Activated naive CD8-positive, alpha-beta T cell (primary cell): ENCODE measurements at regions not wholly inside any gene's neighbourhood (a gene's known extent, or its start where the extent isn't known, plus 50 kb on each side); places are given as distances from the start of the nearest gene placed in this dataset.

Experiments used
- H3K27ac Mint-ChIP-seq: one replicate; pipeline ENCODE4 v1.8.0; 2021; ENCODE audit warnings: mixed read lengths
- H3K27me3 Mint-ChIP-seq: one replicate; pipeline ENCODE4 v1.8.0; 2021; ENCODE audit warnings: mixed read lengths
- H3K36me3 Mint-ChIP-seq: one replicate; pipeline ENCODE4 v1.8.0; 2021; ENCODE audit warnings: mixed read lengths
- H3K4me1 Mint-ChIP-seq: one replicate; pipeline ENCODE4 v1.8.0; 2021; ENCODE audit warnings: low read depth, mixed read lengths
- H3K4me3 Mint-ChIP-seq: one replicate; pipeline ENCODE4 v1.8.0; 2021; ENCODE audit warnings: mild to moderate bottlenecking, mixed read lengths
- H3K9me3 Mint-ChIP-seq: one replicate; pipeline ENCODE4 v1.8.0; 2021; ENCODE audit warnings: low read depth, mixed read lengths

- H3K9me3 Mint-ChIP-seq: no peaks in the 10 kb centered on the region
- H3K27ac Mint-ChIP-seq: no peak overlapping the region
- no peak overlapping the region for H3K4me3 Mint-ChIP-seq
- peaks cover 25% of the 10 kb centered on the region for H3K4me1 Mint-ChIP-seq
- no peaks in the 10 kb centered on the region for H3K36me3 Mint-ChIP-seq
- no peaks in the 10 kb centered on the region for H3K27me3 Mint-ChIP-seq
These were observed 68.4 kb upstream of the RAP2B start for GRCh38 chr3:153093629-153094028.

- H3K4me1 Mint-ChIP-seq: peaks cover 25% of the 10 kb centered on the region
- no peak overlapping the region for H3K27ac Mint-ChIP-seq
- no peak overlapping the region for H3K4me3 Mint-ChIP-seq
- H3K36me3 Mint-ChIP-seq: no peaks in the 10 kb centered on the region
- no peaks in the 10 kb centered on the region for H3K9me3 Mint-ChIP-seq
- no peaks in the 10 kb centered on the region for H3K27me3 Mint-ChIP-seq
These were observed 67.6 kb upstream of the RAP2B start for GRCh38 chr3:153094386-153094785.

GRCh38 chr3:153095441-153095840, 66.6 kb upstream of the RAP2B start:
- no peaks in the 10 kb centered on the region for H3K9me3 Mint-ChIP-seq
- H3K4me1 Mint-ChIP-seq: peaks cover 25% of the 10 kb centered on the region
- H3K27ac Mint-ChIP-seq: no peak overlapping the region
- no peaks in the 10 kb centered on the region for H3K36me3 Mint-ChIP-seq
- no peaks in the 10 kb centered on the region for H3K27me3 Mint-ChIP-seq
- H3K4me3 Mint-ChIP-seq: no peak overlapping the region

DNA sequence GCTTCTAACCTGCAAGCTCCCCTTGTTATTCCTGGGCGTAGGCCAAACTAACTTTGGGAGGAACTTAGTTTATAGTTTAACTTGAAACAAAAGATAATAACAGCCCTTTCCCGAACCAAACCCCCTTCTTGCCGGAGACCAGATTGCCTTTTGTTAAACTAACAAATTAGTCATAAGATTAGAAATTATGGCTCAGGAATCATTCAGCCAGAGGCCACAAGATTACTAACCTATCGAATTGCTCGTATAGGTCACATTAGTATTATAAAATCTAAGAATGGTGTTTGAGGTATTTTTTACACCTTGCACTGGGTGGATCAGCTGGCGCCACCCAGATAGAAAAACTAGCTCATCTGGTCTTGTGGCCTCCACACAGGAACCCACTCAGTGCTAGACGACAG, 65.3 kb upstream of the RAP2B start:
- Mint-ChIP-seq H3K4me3 (no peak overlapping the region), H3K4me1 (peaks cover 13% of the 10 kb centered on the region), H3K27me3 (no peaks in the 10 kb centered on the region), H3K9me3 (no peaks in the 10 kb centered on the region), H3K36me3 (no peaks in the 10 kb centered on the region), H3K27ac (no peak overlapping the region)

DNA sequence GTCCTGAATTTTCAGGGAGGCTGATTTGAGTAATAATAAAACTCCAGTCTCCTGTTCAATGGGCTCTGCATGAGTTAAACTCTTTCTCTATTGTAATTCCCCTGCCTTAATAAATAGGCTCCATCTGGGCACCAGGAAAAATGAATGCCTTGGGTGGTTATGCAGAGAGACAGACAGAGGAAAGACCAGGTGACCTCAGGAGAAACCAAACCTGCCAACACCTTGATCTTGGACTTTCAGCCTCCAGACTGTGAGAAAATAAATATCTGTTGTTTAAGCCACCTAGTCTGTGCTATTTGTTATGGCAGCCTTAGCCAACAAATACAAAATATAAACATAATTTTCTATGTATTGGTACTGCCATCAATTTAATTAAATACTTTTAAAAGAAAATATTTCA, 64.8 kb upstream of the RAP2B start:
- Mint-ChIP-seq H3K27ac (no peak overlapping the region), H3K36me3 (no peaks in the 10 kb centered on the region), H3K4me1 (peaks cover 9% of the 10 kb centered on the region), H3K9me3 (no peaks in the 10 kb centered on the region), H3K27me3 (no peaks in the 10 kb centered on the region), H3K4me3 (no peak overlapping the region)

DNA sequence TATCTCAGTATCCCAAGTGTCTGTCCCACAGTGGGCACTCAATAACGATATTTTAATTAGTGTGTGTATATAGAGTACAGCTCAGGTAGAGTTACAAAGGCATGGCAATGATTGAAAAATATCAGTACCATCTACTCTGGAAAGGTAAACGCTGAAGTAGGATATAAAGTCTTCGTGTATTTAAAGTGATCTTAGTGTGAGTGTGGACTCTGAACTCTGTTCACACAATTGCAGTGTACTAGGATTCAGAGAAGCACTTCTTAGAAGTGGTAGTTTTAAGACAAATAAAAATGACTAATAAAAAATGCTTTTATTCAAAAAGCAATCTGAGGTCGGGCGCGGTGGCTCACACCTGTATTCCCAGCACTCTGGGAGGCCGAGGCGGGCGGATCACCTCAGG, 62.9 kb upstream of the RAP2B start:
- Mint-ChIP-seq H3K27me3 (no peaks in the 10 kb centered on the region), H3K27ac (no peak overlapping the region), H3K9me3 (no peaks in the 10 kb centered on the region), H3K4me1 (peaks cover 1% of the 10 kb centered on the region), H3K4me3 (no peak overlapping the region), H3K36me3 (no peaks in the 10 kb centered on the region)

GRCh38 chr3:153103406-153103945, 58.5 kb upstream of the RAP2B start:
- no peaks in the 10 kb centered on the region for H3K4me1 Mint-ChIP-seq
- H3K9me3 Mint-ChIP-seq: no peaks in the 10 kb centered on the region
- no peaks in the 10 kb centered on the region for H3K27me3 Mint-ChIP-seq

DNA sequence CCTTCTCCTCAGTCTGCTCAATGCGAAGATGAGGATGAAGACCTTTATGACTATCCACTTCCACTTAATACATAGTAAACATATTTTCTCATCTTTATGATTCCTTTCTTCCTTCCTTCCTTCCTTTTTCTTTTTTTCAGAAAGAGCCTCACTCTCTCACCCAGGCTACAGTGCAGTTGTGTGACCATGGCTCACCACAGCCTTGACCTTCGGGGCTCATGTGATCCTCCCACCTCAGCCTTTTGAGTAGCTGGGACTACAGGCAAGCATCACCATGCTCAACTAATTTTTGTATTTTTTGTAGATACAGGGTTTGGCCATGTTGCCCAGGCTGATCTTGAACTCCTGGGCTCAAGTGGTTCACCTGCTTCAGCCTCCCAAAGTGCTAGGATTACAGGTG, 52.0 kb upstream of the RAP2B start:
- no peaks in the 10 kb centered on the region for H3K27me3 Mint-ChIP-seq
- H3K4me1 Mint-ChIP-seq: no peaks in the 10 kb centered on the region
- H3K36me3 Mint-ChIP-seq: no peaks in the 10 kb centered on the region
- no peak overlapping the region for H3K4me3 Mint-ChIP-seq
- H3K9me3 Mint-ChIP-seq: no peaks in the 10 kb centered on the region
- H3K27ac Mint-ChIP-seq: no peak overlapping the region

More at GRCh38 chr3:153103406-153103945, 58.5 kb upstream of the RAP2B start:
- H3K36me3 Mint-ChIP-seq: no peaks in the 10 kb centered on the region
- H3K27ac Mint-ChIP-seq: no peak overlapping the region
- no peak overlapping the region for H3K4me3 Mint-ChIP-seq

- no peaks in the 10 kb centered on the region for H3K27me3 Mint-ChIP-seq
These were observed 51.0 kb upstream of the RAP2B start for GRCh38 chr3:153111016-153111415.

More at GRCh38 chr3:153111016-153111415, 51.0 kb upstream of the RAP2B start:
- H3K4me1 Mint-ChIP-seq: no peaks in the 10 kb centered on the region
- H3K36me3 Mint-ChIP-seq: no peaks in the 10 kb centered on the region
- no peaks in the 10 kb centered on the region for H3K9me3 Mint-ChIP-seq
- no peak overlapping the region for H3K4me3 Mint-ChIP-seq
- no peak overlapping the region for H3K27ac Mint-ChIP-seq
